ENCODE measurements at regions not wholly inside any gene's neighbourhood (a gene's known extent, or its start where the extent isn't known, plus 50 kb on each side); places are given as distances from the start of the nearest gene placed in this dataset.

DNA sequence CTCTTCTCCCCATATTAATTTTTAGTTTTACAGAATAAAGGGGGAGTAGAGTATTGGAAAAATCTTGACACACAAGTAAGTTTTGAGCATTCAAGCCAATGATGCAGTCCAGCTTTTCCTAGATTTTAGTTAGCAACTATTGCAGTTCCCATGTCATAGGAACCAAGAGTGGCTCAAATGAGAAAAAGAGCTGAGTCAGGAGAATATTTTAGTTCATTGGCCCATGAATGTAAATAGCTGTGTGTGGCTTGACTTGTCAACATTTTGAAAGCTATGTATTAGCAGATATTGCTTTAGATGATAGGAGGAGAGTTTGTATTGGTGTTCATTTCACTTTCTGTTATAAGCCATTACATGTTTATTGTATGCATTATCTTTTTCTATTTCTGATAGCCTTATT, 853.7 kb downstream of the PLOD2 start:
- TF ChIP-seq, protein P1, sequence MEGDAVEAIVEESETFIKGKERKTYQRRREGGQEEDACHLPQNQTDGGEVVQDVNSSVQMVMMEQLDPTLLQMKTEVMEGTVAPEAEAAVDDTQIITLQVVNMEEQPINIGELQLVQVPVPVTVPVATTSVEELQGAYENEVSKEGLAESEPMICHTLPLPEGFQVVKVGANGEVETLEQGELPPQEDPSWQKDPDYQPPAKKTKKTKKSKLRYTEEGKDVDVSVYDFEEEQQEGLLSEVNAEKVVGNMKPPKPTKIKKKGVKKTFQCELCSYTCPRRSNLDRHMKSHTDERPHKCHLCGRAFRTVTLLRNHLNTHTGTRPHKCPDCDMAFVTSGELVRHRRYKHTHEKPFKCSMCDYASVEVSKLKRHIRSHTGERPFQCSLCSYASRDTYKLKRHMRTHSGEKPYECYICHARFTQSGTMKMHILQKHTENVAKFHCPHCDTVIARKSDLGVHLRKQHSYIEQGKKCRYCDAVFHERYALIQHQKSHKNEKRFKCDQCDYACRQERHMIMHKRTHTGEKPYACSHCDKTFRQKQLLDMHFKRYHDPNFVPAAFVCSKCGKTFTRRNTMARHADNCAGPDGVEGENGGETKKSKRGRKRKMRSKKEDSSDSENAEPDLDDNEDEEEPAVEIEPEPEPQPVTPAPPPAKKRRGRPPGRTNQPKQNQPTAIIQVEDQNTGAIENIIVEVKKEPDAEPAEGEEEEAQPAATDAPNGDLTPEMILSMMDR (IDR thresholded peaks at IDR 0.05; ENCODE audit: insufficient read depth, low read depth, low read length): no peak
- no peak for TF ChIP-seq EZH2 (IDR thresholded peaks at IDR 0.05; ENCODE audit: insufficient read depth, low read length)

Measured in astrocyte (in vitro differentiated cells and primary cell).